Omental fat pad (tissue), 3 donors: ENCODE measurements at regions not wholly inside any gene's neighbourhood (a gene's known extent, or its start where the extent isn't known, plus 50 kb on each side); places are given as distances from the start of the nearest gene placed in this dataset.
A peak's percentile ranks its signal among the peaks of the same experiment; 100 is the strongest.
"Not testable (repeated sequence)": the region's sequence is repeated elsewhere in the genome, so short reads cannot be mapped to it uniquely, and the experiment has no call there.

ENCODE experiments used
- ATAC-seq: fragments of 150-250 bp; one replicate; pipeline ENCODE4 v1.9.1; 2016; ENCODE audit warnings: mild to moderate bottlenecking, moderate library complexity; ENCODE audit not compliant: low FRiP score
- DNase-seq: peaks from one replicate; pipeline ENCODE4 v3.0.0-alpha.2; 2019; ENCODE audit warnings: low spot score
- TF ChIP-seq, protein P1 (sequence below), 3 donors: fragments of 450-650 bp; IDR thresholded peaks; one replicate each; pipeline ENCODE4 v1.5.1; 2016 to 2017; ENCODE audit warnings: antibody characterized with exemption in 3 of 3, mild to moderate bottlenecking in 3 of 3, moderate library complexity in 2 of 3

DNA sequence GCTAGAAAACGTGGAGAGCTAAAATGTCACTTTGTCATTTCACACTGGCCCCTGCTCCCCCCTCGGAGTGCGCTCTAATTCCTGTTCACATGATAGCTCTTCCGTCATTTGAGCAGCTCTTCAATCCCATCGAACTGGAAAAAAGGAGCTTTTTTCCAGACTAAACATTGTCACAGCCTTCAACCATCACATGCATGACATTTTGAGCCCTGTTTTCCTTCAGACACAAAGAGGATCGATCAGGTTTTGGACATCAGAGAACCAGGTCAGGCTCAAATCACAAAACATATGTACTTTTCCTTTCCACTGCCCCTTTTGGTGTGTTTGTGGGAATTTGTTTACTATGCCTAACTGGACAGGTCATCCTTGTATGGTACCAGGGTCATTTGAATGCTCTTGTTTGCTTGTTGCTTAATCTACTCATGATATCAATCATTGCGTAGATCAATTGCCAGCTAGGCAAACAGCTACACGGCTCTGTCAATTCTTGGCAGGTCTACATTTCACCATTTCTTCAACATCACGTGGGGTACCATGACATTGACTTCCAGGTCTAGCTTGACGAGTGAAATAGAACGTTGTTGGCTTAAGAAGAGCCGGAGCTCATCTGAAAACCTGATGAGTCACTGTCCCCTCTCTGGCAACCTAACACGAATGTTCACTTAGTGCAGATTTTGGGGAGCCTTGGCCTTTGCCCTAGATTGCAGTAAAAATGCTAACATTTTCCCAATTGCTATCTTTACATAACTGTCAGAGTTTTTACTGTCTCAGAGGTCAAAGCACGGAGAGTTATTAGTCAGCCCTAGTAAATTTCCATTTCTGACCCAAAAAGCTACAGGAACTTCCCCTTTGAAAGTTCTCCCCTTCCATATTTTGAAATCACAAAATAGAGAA, 87.3 kb downstream of the LYZL2 start:
- DNase-seq (no peak), ATAC-seq (peak; percentile 68)
- TF ChIP-seq, protein P1, sequence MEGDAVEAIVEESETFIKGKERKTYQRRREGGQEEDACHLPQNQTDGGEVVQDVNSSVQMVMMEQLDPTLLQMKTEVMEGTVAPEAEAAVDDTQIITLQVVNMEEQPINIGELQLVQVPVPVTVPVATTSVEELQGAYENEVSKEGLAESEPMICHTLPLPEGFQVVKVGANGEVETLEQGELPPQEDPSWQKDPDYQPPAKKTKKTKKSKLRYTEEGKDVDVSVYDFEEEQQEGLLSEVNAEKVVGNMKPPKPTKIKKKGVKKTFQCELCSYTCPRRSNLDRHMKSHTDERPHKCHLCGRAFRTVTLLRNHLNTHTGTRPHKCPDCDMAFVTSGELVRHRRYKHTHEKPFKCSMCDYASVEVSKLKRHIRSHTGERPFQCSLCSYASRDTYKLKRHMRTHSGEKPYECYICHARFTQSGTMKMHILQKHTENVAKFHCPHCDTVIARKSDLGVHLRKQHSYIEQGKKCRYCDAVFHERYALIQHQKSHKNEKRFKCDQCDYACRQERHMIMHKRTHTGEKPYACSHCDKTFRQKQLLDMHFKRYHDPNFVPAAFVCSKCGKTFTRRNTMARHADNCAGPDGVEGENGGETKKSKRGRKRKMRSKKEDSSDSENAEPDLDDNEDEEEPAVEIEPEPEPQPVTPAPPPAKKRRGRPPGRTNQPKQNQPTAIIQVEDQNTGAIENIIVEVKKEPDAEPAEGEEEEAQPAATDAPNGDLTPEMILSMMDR (IDR thresholded peaks at IDR 0.05) = no peak

DNA sequence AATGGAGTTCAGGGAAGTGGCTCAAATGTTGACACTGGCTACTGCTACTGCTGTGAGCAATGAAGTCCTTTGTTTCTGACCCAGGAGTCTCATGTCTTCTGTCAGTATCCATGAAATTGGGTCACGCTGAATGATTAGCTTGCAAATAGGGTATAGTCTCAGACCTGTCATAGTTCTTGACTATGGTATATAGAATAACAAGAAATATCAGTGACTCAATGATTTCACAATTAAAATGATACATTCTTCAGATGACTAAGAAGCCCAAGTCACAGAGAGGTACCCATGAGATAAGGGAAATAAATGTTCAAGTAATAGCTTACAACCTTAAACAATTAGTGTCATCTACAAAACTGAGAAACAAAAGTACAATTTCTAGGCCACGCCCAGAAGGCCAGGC, 89.3 kb downstream of the LYZL2 start:
- ATAC-seq = peak; percentile 21

DNA sequence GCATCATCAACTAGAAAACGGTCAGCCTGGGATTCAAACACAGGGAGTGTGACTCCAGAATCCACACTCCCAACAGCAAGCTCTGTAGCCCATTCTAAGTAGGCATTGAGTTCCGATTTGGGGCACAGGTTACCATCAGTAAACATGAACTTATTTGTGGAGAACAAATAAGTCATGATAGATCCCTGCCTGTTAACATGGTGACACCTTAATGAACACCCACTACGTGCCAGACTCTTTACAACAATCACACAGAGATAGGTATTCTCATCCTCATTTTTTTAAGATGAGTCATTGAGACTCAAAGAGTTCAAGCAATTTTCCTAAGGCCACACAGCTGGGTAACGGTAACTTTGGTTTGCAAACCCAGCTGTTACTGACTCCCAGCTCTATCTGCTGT, 91.5 kb downstream of the LYZL2 start:
- TF ChIP-seq, protein P1 (IDR thresholded peaks at IDR 0.05) = no peak
- ATAC-seq (no peak), DNase-seq (no peak)

More for the DNA sequence above, 89.3 kb downstream of the LYZL2 start:
- TF ChIP-seq, protein P1 (IDR thresholded peaks at IDR 0.05) = no peak
- DNase-seq = no peak

DNA sequence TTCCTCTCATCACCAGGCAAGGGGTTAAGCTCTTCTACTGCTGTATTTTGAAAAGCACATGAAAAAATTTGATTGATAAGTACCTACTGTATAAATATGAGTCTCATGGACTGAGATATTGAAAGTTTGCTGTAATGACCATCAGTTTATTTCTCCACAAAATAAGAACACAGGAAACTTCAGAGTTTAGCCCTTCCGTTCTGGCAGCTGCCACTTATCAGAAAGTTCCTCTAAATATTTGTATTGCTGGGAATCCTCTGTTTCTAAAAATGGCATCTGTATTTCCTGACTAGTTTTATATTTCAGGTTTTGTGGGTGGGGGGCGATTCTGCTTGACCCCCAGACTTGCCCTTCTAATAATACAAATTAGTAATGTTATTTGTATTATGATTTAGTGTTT, 92.0 kb downstream of the LYZL2 start:
- ATAC-seq (no peak), DNase-seq (no peak)
- TF ChIP-seq, protein P1 (IDR thresholded peaks at IDR 0.05) = no peak

DNA sequence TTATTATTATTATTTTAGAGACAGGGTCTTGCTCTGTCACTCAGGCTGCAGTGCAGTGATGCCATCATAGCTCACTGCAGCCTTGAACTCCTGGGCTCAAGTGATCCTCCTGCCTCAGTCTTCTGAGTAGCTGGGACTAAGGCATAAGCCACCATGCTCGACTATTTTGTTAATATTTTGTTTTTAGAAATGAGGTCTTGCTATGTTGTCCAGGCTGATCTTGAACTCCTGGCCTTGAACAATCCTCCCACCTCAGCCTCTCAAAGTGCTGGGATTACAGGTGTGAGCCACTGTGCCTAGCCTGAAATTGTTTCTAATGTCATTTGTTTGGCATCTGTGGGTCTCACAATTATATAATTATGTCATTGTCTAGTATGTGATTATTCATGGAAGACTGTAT, 92.4 kb downstream of the LYZL2 start:
- not testable (repeated sequence) for ATAC-seq, DNase-seq

DNA sequence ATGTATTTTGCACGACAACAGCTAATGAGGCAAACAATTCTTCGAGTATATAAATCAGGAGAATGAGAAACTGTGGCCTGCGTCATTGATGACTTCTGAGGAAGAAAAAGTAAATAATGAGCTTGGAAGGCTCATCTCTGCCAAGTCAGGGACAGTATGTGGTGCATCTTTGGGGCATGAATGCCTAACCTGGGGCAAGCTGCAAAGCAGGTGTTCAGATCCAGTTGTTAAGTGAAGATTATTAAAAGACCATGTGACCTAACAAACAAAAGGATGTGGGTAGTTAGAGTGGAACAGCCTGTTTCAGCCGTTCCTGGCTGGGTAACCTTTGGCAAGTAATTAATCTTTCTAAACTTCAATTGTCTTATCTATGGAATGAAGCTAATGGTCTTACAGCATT, 93.0 kb downstream of the LYZL2 start:
- ATAC-seq (no peak), DNase-seq (no peak)
- TF ChIP-seq, protein P1 (IDR thresholded peaks at IDR 0.05) = no peak

DNA sequence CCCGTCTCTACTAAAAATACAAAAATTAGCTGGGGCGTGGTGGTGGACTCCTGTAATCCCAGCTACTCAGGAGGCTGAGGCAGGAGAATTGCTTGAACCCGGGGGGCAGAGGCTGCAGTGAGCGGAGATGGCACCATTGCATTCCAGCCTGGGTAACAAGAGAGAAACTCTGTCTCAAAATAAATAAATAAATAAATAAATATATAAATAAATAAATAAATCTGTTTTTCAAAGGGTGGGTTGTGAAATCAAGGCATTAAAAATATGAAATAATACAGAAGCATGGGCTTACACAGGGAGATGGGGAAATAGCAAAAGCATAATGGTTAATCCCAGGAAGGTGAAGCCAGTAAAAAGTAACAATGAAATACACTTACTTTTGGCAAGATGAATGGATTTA, 93.9 kb downstream of the LYZL2 start:
- DNase-seq (no peak), ATAC-seq (no peak)
- TF ChIP-seq, protein P1 (IDR thresholded peaks at IDR 0.05) = no peak
